SK-N-SH treated with all-trans-retinoic acid at 6 μM for 48 hours (cell line): ENCODE measurements at regions not wholly inside any gene's neighbourhood (a gene's known extent, or its start where the extent isn't known, plus 50 kb on each side); places are given as distances from the start of the nearest gene placed in this dataset.
A peak's percentile ranks its signal among the peaks of the same experiment; 100 is the strongest.

ENCODE experiments used
- ATAC-seq: fragments of 200-7000 bp; cut with Tn5 transposase; 3 replicates; pipeline ENCODE4 v1.9.1; 2020; ENCODE audit warnings: mild to moderate bottlenecking, moderate library complexity
- BACH2 ChIP-seq: fragments of 250-450 bp; sonication (Bioruptor Pico); IDR thresholded peaks from 2 replicates; pipeline ENCODE4 v1.9.0; 2021; ENCODE audit warnings: mild to moderate bottlenecking, borderline replicate concordance
- CSRNP3 ChIP-seq: fragments of 250-450 bp; sonication (Bioruptor Pico); IDR thresholded peaks from 2 replicates; pipeline ENCODE4 v1.5.1; 2021; ENCODE audit warnings: mild to moderate bottlenecking, moderate library complexity
- ESRRG ChIP-seq: fragments of 250-450 bp; sonication (Bioruptor Pico); IDR thresholded peaks from 2 replicates; pipeline ENCODE4 v1.6.1; 2021; ENCODE audit warnings: mild to moderate bottlenecking
- POU6F1 ChIP-seq: fragments of 250-450 bp; sonication (Bioruptor Pico); IDR thresholded peaks from 2 replicates; pipeline ENCODE4 v1.8.0; 2021; ENCODE audit warnings: low read depth, mild to moderate bottlenecking, moderate library complexity, borderline replicate concordance
- PPARA ChIP-seq: fragments of 250-450 bp; sonication (Bioruptor Pico); IDR thresholded peaks from 2 replicates; pipeline ENCODE4 v1.5.0; 2020; ENCODE audit warnings: mild to moderate bottlenecking, borderline replicate concordance
- RARB ChIP-seq: fragments of 250-450 bp; sonication (Bioruptor Pico); IDR thresholded peaks from 2 replicates; pipeline ENCODE4 v1.8.0; 2021; ENCODE audit warnings: mild to moderate bottlenecking, moderate library complexity
- SNAI2 ChIP-seq: fragments of 250-450 bp; sonication (Bioruptor Pico); IDR thresholded peaks from 2 replicates; pipeline ENCODE4 v1.5.0; 2020; ENCODE audit warnings: mild to moderate bottlenecking, moderate library complexity
- TCF4 ChIP-seq: fragments of 250-450 bp; sonication (Bioruptor Pico); IDR thresholded peaks from 2 replicates; pipeline ENCODE4 v1.8.0; 2021; ENCODE audit warnings: mild to moderate bottlenecking, moderate library complexity, borderline replicate concordance
- TOX ChIP-seq: fragments of 250-450 bp; sonication (Bioruptor Pico); IDR thresholded peaks from 2 replicates; pipeline ENCODE4 v1.8.0; 2021; ENCODE audit warnings: mild to moderate bottlenecking, moderate library complexity, borderline replicate concordance
- ZC3H10 ChIP-seq: fragments of 250-450 bp; sonication (Bioruptor Pico); IDR thresholded peaks from 2 replicates; pipeline ENCODE4 v1.5.1; 2021; ENCODE audit warnings: mild to moderate bottlenecking, moderate library complexity
- ZFP3 ChIP-seq: fragments of 250-450 bp; sonication (Bioruptor Pico); IDR thresholded peaks from 2 replicates; pipeline ENCODE4 v1.5.0; 2020; ENCODE audit warnings: mild to moderate bottlenecking, moderate library complexity
- ZFP30 ChIP-seq: fragments of 450-650 bp; formaldehyde crosslinking; IDR thresholded peaks from 2 replicates; pipeline ENCODE4 v1.5.0; 2022; ENCODE audit warnings: mild to moderate bottlenecking, moderate library complexity
- ZNF565 ChIP-seq: fragments of 450-650 bp; formaldehyde crosslinking; conservative IDR thresholded peaks from 2 replicates; pipeline ENCODE4 v1.5.0; 2020; ENCODE audit warnings: low read depth, mild to moderate bottlenecking, moderate library complexity
- ZNF70 ChIP-seq: fragments of 450-650 bp; formaldehyde crosslinking; IDR thresholded peaks from 2 replicates; pipeline ENCODE4 v1.5.0; 2020; ENCODE audit warnings: mild to moderate bottlenecking, moderate library complexity
- TF ChIP-seq, protein P1 (sequence below): fragments of 250-450 bp; sonication (Bioruptor Pico); IDR thresholded peaks from 2 replicates; pipeline ENCODE4 v1.5.1; 2020; ENCODE audit warnings: low read depth, mild to moderate bottlenecking, moderate library complexity

- no peak for TF ChIP-seq PPARA (CRISPR knock-in tag)
- no peak for TF ChIP-seq ZNF565 (CRISPR knock-in tag)
- TF ChIP-seq, protein P1, sequence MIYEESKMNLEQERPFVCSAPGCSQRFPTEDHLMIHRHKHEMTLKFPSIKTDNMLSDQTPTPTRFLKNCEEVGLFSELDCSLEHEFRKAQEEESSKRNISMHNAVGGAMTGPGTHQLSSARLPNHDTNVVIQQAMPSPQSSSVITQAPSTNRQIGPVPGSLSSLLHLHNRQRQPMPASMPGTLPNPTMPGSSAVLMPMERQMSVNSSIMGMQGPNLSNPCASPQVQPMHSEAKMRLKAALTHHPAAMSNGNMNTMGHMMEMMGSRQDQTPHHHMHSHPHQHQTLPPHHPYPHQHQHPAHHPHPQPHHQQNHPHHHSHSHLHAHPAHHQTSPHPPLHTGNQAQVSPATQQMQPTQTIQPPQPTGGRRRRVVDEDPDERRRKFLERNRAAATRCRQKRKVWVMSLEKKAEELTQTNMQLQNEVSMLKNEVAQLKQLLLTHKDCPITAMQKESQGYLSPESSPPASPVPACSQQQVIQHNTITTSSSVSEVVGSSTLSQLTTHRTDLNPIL (CRISPR knock-in tag) = no peak
- TF ChIP-seq TOX (CRISPR knock-in tag) = no peak
- no peak for TF ChIP-seq ZC3H10 (CRISPR knock-in tag)
- no peak for TF ChIP-seq ZNF70 (CRISPR knock-in tag)
- ATAC-seq = peak; percentile 59
Observed at GRCh38 chr2:51953931-51954330, 922.0 kb upstream of the NRXN1 start.

GRCh38 chr2:51921076-51921475, 889.1 kb upstream of the NRXN1 start:
- no peak for ATAC-seq
- TF ChIP-seq ESRRG (CRISPR knock-in tag) = no peak
- TF ChIP-seq TCF4 = no peak
- no peak for TF ChIP-seq RARB (CRISPR knock-in tag)
- TF ChIP-seq POU6F1 = no peak
- TF ChIP-seq CSRNP3 (CRISPR knock-in tag) = no peak

DNA sequence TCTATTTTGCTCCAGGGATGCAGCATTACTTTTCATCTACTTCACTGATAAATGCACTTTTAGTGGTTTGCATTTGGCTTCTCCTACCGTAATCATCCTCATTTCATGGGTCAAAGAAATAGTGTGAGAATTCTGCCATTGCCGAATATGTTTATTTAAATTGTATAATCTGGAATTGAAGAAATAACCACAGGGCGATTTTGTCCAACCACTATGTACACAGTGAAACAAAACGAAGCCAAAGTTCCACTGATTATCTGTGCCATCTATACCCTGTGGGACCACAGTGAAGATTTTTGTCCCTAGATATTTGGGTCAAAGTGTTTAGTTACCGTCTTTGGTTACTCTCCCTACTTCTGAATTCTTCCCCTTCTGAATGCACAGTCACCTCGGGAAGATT, 888.6 kb upstream of the NRXN1 start:
- no peak for TF ChIP-seq ZFP30 (CRISPR knock-in tag)
- no peak for ATAC-seq

DNA sequence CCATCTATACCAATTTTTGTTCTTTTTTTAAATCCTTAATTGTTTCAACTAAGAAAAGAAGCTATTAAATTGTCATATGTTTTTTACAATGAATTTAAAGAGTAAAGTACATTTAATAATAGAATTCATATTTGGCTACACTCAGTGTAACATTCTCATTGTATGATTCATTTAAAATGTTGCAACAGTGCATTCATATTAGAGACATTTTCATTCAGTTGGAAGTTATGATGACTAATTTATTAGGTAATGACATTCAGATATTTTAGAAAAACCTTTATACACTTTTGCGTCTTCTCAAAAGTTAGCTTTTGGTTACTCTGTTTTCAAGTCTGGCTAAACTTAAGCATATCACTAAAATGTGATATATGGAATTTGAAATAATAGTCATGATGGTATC, 887.5 kb upstream of the NRXN1 start:
- peak; percentile 76 for ATAC-seq
- TF ChIP-seq ZFP30 (CRISPR knock-in tag) (no peak), ESRRG (CRISPR knock-in tag) (no peak), BACH2 (CRISPR knock-in tag) (no peak), POU6F1 (no peak)

GRCh38 chr2:51918113-51918512, 886.2 kb upstream of the NRXN1 start:
- TF ChIP-seq ZFP3 (CRISPR knock-in tag) (no peak), ZC3H10 (CRISPR knock-in tag) (no peak), SNAI2 (CRISPR knock-in tag) (no peak), ZFP30 (CRISPR knock-in tag) (no peak)
- TF ChIP-seq, protein P1 (CRISPR knock-in tag) = no peak
- ATAC-seq = peak; percentile 71

DNA sequence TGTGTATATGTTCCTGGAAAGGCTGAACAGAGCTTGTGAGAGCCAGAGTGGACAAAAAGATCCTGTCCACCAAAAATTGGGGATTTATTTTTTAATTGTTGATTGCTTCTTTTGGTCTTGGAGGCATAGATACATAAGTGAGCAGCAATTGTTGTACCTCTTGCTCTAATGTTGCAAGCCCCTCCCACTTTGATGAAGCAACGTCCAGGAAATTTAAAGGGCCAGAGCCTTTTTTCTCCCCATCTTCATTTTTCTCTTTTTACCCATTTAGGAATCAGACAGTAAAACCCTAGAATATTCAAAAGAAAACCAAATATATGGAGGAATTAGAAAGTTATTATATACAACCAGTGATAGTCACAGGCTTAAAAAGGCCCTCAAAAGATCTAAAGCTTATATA, 871.8 kb upstream of the NRXN1 start:
- TF ChIP-seq ZNF70 (CRISPR knock-in tag) = no peak
- TF ChIP-seq, protein P1 (CRISPR knock-in tag) = no peak
- TF ChIP-seq BACH2 (CRISPR knock-in tag) = no peak
- no peak for ATAC-seq
